B cell (primary cell): ENCODE measurements at regions not wholly inside any gene's neighbourhood (a gene's known extent, or its start where the extent isn't known, plus 50 kb on each side); places are given as distances from the start of the nearest gene placed in this dataset.

ENCODE experiments used
- ATAC-seq: fragments of 200-7000 bp; cut with Tn5 transposase; one replicate; pipeline ENCODE4 v1.10.0; 2021; ENCODE audit warnings: low read depth, mild to moderate bottlenecking, moderate number of reproducible peaks, moderate library complexity
- CTCF ChIA-PET: fragments of 350-600 bp; sonication (Branson Sonifier 250); formaldehyde crosslinking; loops from one replicate; lab custom pipeline; 2021; ENCODE audit warnings: antibody characterized with exemption, inconsistent platforms; lab: Charles Lee
- POLR2A ChIA-PET: fragments of 350-600 bp; sonication (Branson Sonifier 250); formaldehyde crosslinking; loops from one replicate; lab custom pipeline; 2021; ENCODE audit warnings: antibody characterized with exemption; lab: Charles Lee
- DNase-seq: peaks from one replicate; pipeline ENCODE4 v3.0.0; 2013
- H2AFZ ChIP-seq: 2 replicates; pipeline ENCODE4 v1.6.1; 2012; ENCODE audit warnings: mild to moderate bottlenecking, low read depth, low read length; ENCODE audit not compliant: insufficient read depth, poor library complexity, severe bottlenecking
- H3K27ac ChIP-seq, 2 donors: 1 replicate in 1 of 2; 2 replicates in 1 of 2; pipeline ENCODE4 v1.5.1; 2012 to 2013; ENCODE audit warnings: low read length in 2 of 2, mild to moderate bottlenecking in 2 of 2, moderate library complexity in 1 of 2
- H3K27me3 ChIP-seq, 4 experiments: fragments of 200-600 bp in 1 of 4; sonication (generic) in 1 of 4; replicated peaks in 1 of 4; 1 replicate in 2 of 4; 2 replicates in 2 of 4; pipeline versions ENCODE4 v1.6.1 to v1.7.0; 2013 to 2016; ENCODE audit warnings: low read length in 3 of 4, mild to moderate bottlenecking in 2 of 4, mixed read lengths in 1 of 4, moderate library complexity in 1 of 4; ENCODE audit not compliant: insufficient read depth in 4 of 4, control insufficient read depth in 3 of 4; ENCODE audit errors: control extremely low read depth in 1 of 4
- H3K36me3 ChIP-seq, 2 experiments: replicated peaks in 1 of 2; 1 replicate in 1 of 2; 2 replicates in 1 of 2; pipeline versions ENCODE4 v1.6.1 to v1.7.1; 2013; ENCODE audit warnings: low read length in 1 of 2; ENCODE audit not compliant: insufficient read depth in 2 of 2, control insufficient read depth in 1 of 2; ENCODE audit errors: control extremely low read depth in 1 of 2, extremely low read depth in 1 of 2
- H3K4me1 ChIP-seq, 2 donors: fragments of 200-600 bp in 1 of 2; sonication (generic) in 1 of 2; 1 replicate in 1 of 2; 2 replicates in 1 of 2; pipeline versions ENCODE4 v1.5.1 to v1.6.1; 2013 to 2017; ENCODE audit warnings: low read length in 2 of 2; ENCODE audit not compliant: control insufficient read depth in 2 of 2, insufficient read depth in 2 of 2
- H3K4me2 ChIP-seq: replicated peaks from 2 replicates; pipeline ENCODE3; 2012; ENCODE audit warnings: mild to moderate bottlenecking, low read depth, low read length; ENCODE audit not compliant: poor library complexity, severe bottlenecking
- H3K4me3 ChIP-seq, 5 experiments: fragments of 200-600 bp in 1 of 5; sonication (generic) in 1 of 5; 1 replicate in 3 of 5; 2 replicates in 2 of 5; pipeline versions ENCODE4 v1.5.1 to v1.7.0; 2011 to 2016; ENCODE audit warnings: low read length in 4 of 5, mild to moderate bottlenecking in 4 of 5, low read depth in 2 of 5, control low read depth in 1 of 5, moderate library complexity in 1 of 5; ENCODE audit not compliant: insufficient read depth in 1 of 5; ENCODE audit errors: control extremely low read depth in 1 of 5, extremely low read depth in 1 of 5
- H3K79me2 ChIP-seq: fragments of 200-600 bp; sonication (generic); one replicate; pipeline ENCODE4 v1.6.0; 2016; ENCODE audit warnings: low read length; ENCODE audit not compliant: control insufficient read depth, insufficient read depth
- H3K9ac ChIP-seq: fragments of 200-600 bp; sonication (generic); 2 replicates; pipeline ENCODE4 v1.6.1; 2017; ENCODE audit warnings: mild to moderate bottlenecking, low read length, moderate library complexity
- H3K9me3 ChIP-seq, 3 donors: one replicate each; pipeline versions ENCODE4 v1.6.1 to v1.7.1; 2013; ENCODE audit warnings: low read length in 2 of 3; ENCODE audit not compliant: control insufficient read depth in 2 of 3, insufficient read depth in 1 of 3; ENCODE audit errors: control extremely low read depth in 1 of 3
- H4K20me1 ChIP-seq: 2 replicates; pipeline ENCODE4 v1.6.0; 2012; ENCODE audit warnings: mild to moderate bottlenecking, low read length; ENCODE audit not compliant: insufficient read depth, control insufficient read depth, poor library complexity, severe bottlenecking
- H3K27ac Mint-ChIP-seq: one replicate; pipeline ENCODE4 v1.8.0; 2021; ENCODE audit warnings: mixed read lengths
- H3K27me3 Mint-ChIP-seq: one replicate; pipeline ENCODE4 v1.8.0; 2021; ENCODE audit warnings: mixed read lengths
- H3K4me1 Mint-ChIP-seq: one replicate; pipeline ENCODE4 v1.8.0; 2021; ENCODE audit warnings: mixed read lengths
- H3K4me3 Mint-ChIP-seq: one replicate; pipeline ENCODE4 v1.8.0; 2021; ENCODE audit warnings: mixed read lengths
- H3K9me3 Mint-ChIP-seq: one replicate; pipeline ENCODE4 v1.8.0; 2022; ENCODE audit warnings: mixed read lengths; ENCODE audit not compliant: insufficient read depth
- CTCF ChIP-seq: fragments of 200-600 bp; IDR thresholded peaks from one replicate; pipeline ENCODE4 v1.8.0; 2022; ENCODE audit warnings: antibody characterized with exemption, mild to moderate bottlenecking
- EZH2 ChIP-seq: IDR thresholded peaks from 2 replicates; pipeline ENCODE4 v1.6.1; 2012; ENCODE audit warnings: borderline replicate concordance, low read depth, mild to moderate bottlenecking, moderate library complexity, low read length; ENCODE audit not compliant: insufficient read depth, poor library complexity, severe bottlenecking
- WGBS: methylation state at CpG from one replicate; pipeline ENCODE4 v1.1.5; 2013; ENCODE audit warnings: missing lambda C conversion rate; ENCODE audit not compliant: insufficient coverage; 5-methylcytosine and 5-hydroxymethylcytosine counted together
- intact Hi-C: fragments of 100-400 bp; cut with micrococcal nuclease; formaldehyde crosslinking; loops from one replicate; pipeline ENCODE4 v1.10.0; 2022

GRCh38 chr1:208393826-208394225 is 149.6 kb upstream of the PLXNA2 start:
- H3K36me3 ChIP-seq = no peaks in the 10 kb centered on the region
- no peak overlapping the region for H3K9ac ChIP-seq
- no peak overlapping the region for H3K4me2 ChIP-seq
- H3K27ac ChIP-seq = no peak overlapping the region
- no peak overlapping the region for H2AFZ ChIP-seq
- no peaks in the 10 kb centered on the region for H4K20me1 ChIP-seq
- Mint-ChIP-seq H3K27ac (no peak overlapping the region), H3K4me1 (no peaks in the 10 kb centered on the region), H3K9me3 (no peaks in the 10 kb centered on the region), H3K27me3 (peaks cover 8% of the 10 kb centered on the region), H3K4me3 (no peak overlapping the region)
- DNase-seq (no peak), ATAC-seq (no peak)
- intact Hi-C loops = no loop called here
- TF ChIP-seq EZH2 (no peak), CTCF (no peak)
- H3K4me3 ChIP-seq = no peak overlapping the region
- H3K27me3 ChIP-seq = no peaks in the 10 kb centered on the region
- POLR2A ChIA-PET = no interaction called here
- no peaks in the 10 kb centered on the region for H3K79me2 ChIP-seq
- H3K9me3 ChIP-seq = peaks cover 0 to 3% (median 0%) of the 10 kb centered on the region in 3 donors
- CTCF ChIA-PET = no interaction called here
- H3K4me1 ChIP-seq = no peaks in the 10 kb centered on the region
- WGBS = 100% methylated on average over 1 of the region's 1 CpG

- no peaks in the 10 kb centered on the region for H4K20me1 ChIP-seq
- no peaks in the 10 kb centered on the region for H3K79me2 ChIP-seq
- H3K9ac ChIP-seq = no peak overlapping the region
- no peak overlapping the region for H3K4me3 Mint-ChIP-seq
- no peak overlapping the region for H2AFZ ChIP-seq
- no peaks in the 10 kb centered on the region for H3K4me1 ChIP-seq
- CTCF ChIA-PET = no interaction called here
- POLR2A ChIA-PET = no interaction called here
- peaks cover 8% of the 10 kb centered on the region for H3K27me3 Mint-ChIP-seq
- intact Hi-C loops = no loop called here
- no peaks in the 10 kb centered on the region for H3K36me3 ChIP-seq
- DNase-seq (no peak), ATAC-seq (no peak)
- H3K9me3 Mint-ChIP-seq = no peaks in the 10 kb centered on the region
- H3K9me3 ChIP-seq = peaks cover 0 to 3% (median 0%) of the 10 kb centered on the region in 3 donors
- H3K4me3 ChIP-seq = no peak overlapping the region
- no peaks in the 10 kb centered on the region for H3K4me1 Mint-ChIP-seq
- TF ChIP-seq EZH2 (no peak), CTCF (no peak)
- no peaks in the 10 kb centered on the region for H3K27me3 ChIP-seq
- no peak overlapping the region for H3K4me2 ChIP-seq
- no CpG with 5 or more reads among the region's 5 CpGs for WGBS
- H3K27ac Mint-ChIP-seq = no peak overlapping the region
- H3K27ac ChIP-seq = no peak overlapping the region
Measured at GRCh38 chr1:208397286-208397685, 153.1 kb upstream of the PLXNA2 start.
